Liver (tissue), 3 donors: ENCODE measurements at regions not wholly inside any gene's neighbourhood (a gene's known extent, or its start where the extent isn't known, plus 50 kb on each side); places are given as distances from the start of the nearest gene placed in this dataset.

Experiments
- FOXA1 ChIP-seq: IDR thresholded peaks from 2 replicates; pipeline ENCODE4 v1.6.1; 2016; ENCODE audit warnings: antibody characterized with exemption
- JUND ChIP-seq, 2 donors: IDR thresholded peaks; 2 replicates each; pipeline ENCODE4 v1.6.1; 2016; ENCODE audit warnings: antibody characterized with exemption in 2 of 2
- RAD21 ChIP-seq, 2 donors: IDR thresholded peaks; 2 replicates each; pipeline ENCODE4 v1.6.1; 2016; ENCODE audit warnings: antibody characterized with exemption in 2 of 2, mild to moderate bottlenecking in 2 of 2
- SP1 ChIP-seq: IDR thresholded peaks from 2 replicates; pipeline ENCODE4 v1.6.1; 2018; ENCODE audit warnings: antibody characterized with exemption, mild to moderate bottlenecking
- TAF1 ChIP-seq: conservative IDR thresholded peaks from 2 replicates; pipeline ENCODE4 v1.6.1; 2016; ENCODE audit warnings: antibody characterized with exemption, mild to moderate bottlenecking
- YY1 ChIP-seq: IDR thresholded peaks from 2 replicates; pipeline ENCODE4 v1.6.1; 2016; ENCODE audit warnings: antibody characterized with exemption, mild to moderate bottlenecking
- TF ChIP-seq, protein P1 (sequence below): fragments of 150-350 bp; IDR thresholded peaks from 2 replicates; pipeline ENCODE4 v1.5.1; 2017; ENCODE audit warnings: improper control_type of control experiment, low read depth, low read length; ENCODE audit not compliant: missing input control
- TF ChIP-seq, protein P2 (sequence below): IDR thresholded peaks from 2 replicates; pipeline ENCODE4 v1.6.1; 2016; ENCODE audit warnings: antibody characterized with exemption, mild to moderate bottlenecking
- TF ChIP-seq, protein P3 (sequence below): IDR thresholded peaks from 2 replicates; pipeline ENCODE4 v1.6.1; 2016; ENCODE audit warnings: antibody characterized with exemption
- TF ChIP-seq, protein P4 (sequence below): IDR thresholded peaks from 2 replicates; pipeline ENCODE4 v1.6.1; 2016; ENCODE audit warnings: antibody characterized with exemption
- donor health status: healthy.
- donor health status: healthy.

DNA sequence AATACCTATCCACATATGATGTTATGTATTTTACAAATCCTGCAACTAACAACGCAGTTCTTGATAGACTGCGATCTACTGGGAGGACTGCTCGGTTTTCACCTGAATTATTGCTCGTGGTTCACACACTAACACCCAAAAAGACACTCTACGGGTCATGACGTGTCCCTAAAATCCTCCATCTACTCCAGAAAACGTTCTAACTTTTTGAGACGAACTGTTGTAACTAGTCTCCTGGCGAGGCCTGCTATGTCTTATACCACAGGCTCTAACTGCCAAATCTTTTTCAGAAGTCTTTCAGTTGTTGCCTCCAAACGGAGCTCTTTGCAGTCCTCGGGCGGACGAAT lies 108.2 kb downstream of the KCNRG start:
- TF ChIP-seq, protein P1, sequence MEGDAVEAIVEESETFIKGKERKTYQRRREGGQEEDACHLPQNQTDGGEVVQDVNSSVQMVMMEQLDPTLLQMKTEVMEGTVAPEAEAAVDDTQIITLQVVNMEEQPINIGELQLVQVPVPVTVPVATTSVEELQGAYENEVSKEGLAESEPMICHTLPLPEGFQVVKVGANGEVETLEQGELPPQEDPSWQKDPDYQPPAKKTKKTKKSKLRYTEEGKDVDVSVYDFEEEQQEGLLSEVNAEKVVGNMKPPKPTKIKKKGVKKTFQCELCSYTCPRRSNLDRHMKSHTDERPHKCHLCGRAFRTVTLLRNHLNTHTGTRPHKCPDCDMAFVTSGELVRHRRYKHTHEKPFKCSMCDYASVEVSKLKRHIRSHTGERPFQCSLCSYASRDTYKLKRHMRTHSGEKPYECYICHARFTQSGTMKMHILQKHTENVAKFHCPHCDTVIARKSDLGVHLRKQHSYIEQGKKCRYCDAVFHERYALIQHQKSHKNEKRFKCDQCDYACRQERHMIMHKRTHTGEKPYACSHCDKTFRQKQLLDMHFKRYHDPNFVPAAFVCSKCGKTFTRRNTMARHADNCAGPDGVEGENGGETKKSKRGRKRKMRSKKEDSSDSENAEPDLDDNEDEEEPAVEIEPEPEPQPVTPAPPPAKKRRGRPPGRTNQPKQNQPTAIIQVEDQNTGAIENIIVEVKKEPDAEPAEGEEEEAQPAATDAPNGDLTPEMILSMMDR: no peak
- TF ChIP-seq, protein P2, sequence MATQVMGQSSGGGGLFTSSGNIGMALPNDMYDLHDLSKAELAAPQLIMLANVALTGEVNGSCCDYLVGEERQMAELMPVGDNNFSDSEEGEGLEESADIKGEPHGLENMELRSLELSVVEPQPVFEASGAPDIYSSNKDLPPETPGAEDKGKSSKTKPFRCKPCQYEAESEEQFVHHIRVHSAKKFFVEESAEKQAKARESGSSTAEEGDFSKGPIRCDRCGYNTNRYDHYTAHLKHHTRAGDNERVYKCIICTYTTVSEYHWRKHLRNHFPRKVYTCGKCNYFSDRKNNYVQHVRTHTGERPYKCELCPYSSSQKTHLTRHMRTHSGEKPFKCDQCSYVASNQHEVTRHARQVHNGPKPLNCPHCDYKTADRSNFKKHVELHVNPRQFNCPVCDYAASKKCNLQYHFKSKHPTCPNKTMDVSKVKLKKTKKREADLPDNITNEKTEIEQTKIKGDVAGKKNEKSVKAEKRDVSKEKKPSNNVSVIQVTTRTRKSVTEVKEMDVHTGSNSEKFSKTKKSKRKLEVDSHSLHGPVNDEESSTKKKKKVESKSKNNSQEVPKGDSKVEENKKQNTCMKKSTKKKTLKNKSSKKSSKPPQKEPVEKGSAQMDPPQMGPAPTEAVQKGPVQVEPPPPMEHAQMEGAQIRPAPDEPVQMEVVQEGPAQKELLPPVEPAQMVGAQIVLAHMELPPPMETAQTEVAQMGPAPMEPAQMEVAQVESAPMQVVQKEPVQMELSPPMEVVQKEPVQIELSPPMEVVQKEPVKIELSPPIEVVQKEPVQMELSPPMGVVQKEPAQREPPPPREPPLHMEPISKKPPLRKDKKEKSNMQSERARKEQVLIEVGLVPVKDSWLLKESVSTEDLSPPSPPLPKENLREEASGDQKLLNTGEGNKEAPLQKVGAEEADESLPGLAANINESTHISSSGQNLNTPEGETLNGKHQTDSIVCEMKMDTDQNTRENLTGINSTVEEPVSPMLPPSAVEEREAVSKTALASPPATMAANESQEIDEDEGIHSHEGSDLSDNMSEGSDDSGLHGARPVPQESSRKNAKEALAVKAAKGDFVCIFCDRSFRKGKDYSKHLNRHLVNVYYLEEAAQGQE: no peak
- TF ChIP-seq RAD21 (IDR thresholded peaks at IDR 0.05) (no peak), JUND (IDR thresholded peaks at IDR 0.05) (no peak), FOXA1 (no peak), TAF1 (no peak), SP1 (no peak), YY1 (no peak)
- TF ChIP-seq, protein P3, sequence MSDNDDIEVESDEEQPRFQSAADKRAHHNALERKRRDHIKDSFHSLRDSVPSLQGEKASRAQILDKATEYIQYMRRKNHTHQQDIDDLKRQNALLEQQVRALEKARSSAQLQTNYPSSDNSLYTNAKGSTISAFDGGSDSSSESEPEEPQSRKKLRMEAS: no peak
- TF ChIP-seq, protein P4, sequence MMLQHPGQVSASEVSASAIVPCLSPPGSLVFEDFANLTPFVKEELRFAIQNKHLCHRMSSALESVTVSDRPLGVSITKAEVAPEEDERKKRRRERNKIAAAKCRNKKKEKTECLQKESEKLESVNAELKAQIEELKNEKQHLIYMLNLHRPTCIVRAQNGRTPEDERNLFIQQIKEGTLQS: no peak
